ENCODE measurements at regions not wholly inside any gene's neighbourhood (a gene's known extent, or its start where the extent isn't known, plus 50 kb on each side); places are given as distances from the start of the nearest gene placed in this dataset.

GRCh38 chr7:156518466-156518865 is 122.1 kb upstream of the RNF32 start:
- no peaks in the 10 kb centered on the region for H3F3A ChIP-seq (replicated peaks; ENCODE audit: low read depth)
- H3K79me2 ChIP-seq (replicated peaks; ENCODE audit: insufficient read depth): no peaks in the 10 kb centered on the region
- no peak overlapping the region for H2AFZ ChIP-seq
- Mint-ChIP-seq H3K27me3 (ENCODE audit: insufficient read depth, low read depth, poor library complexity) (peaks cover 11% of the 10 kb centered on the region), H3K27ac (no peak overlapping the region), H3K9me3 (no peaks in the 10 kb centered on the region), H3K36me3 (ENCODE audit: low read depth) (no peaks in the 10 kb centered on the region), H3K4me3 (no peak overlapping the region), H3K4me1 (peaks cover 3% of the 10 kb centered on the region; the same call in 1 of the 3 replicates)
- no peak overlapping the region for H3K4me3 ChIP-seq
- no peaks in the 10 kb centered on the region for H3K36me3 ChIP-seq (ENCODE audit: insufficient read depth)
- H3K27ac ChIP-seq (ENCODE audit: low read depth): no peak overlapping the region
- H4K20me1 ChIP-seq (replicated peaks; ENCODE audit: insufficient read depth): no peaks in the 10 kb centered on the region
- DNase-seq (ENCODE audit: low spot score) (no peak), ATAC-seq (no peak)
- TF ChIP-seq ZNF114 (CRISPR knock-in tag; IDR thresholded peaks at IDR 0.05) (no peak), POLR2AphosphoS5 (IDR thresholded peaks at IDR 0.05; ENCODE audit: low read depth) (no peak), JUNB (IDR thresholded peaks at IDR 0.05; ENCODE audit: unreplicated experiment) (no peak), NANOG (IDR thresholded peaks at IDR 0.05; ENCODE audit: borderline replicate concordance) (no peak), ZNF462 (CRISPR knock-in tag; IDR thresholded peaks at IDR 0.05) (no peak), ZNF331 (CRISPR knock-in tag; IDR thresholded peaks at IDR 0.05; ENCODE audit: low read depth) (no peak), EZH2 (IDR thresholded peaks at IDR 0.05; ENCODE audit: low read depth, unreplicated experiment) (no peak), STAT1 (IDR thresholded peaks at IDR 0.05; ENCODE audit: unreplicated experiment) (no peak), CTCF (conservative IDR thresholded peaks at IDR 0.05; ENCODE audit: low read depth in 2 of 2) (no peak), ETS1 (IDR thresholded peaks at IDR 0.05) (no peak), EZH2phosphoT487 (IDR thresholded peaks at IDR 0.05; ENCODE audit: unreplicated experiment) (no peak), REST (IDR thresholded peaks at IDR 0.05; ENCODE audit: unreplicated experiment) (no peak), CREB1 (CRISPR knock-in tag; IDR thresholded peaks at IDR 0.05; ENCODE audit: low read depth) (no peak)
- H3K4me2 ChIP-seq: no peak overlapping the region
- no peaks in the 10 kb centered on the region for H3K27me3 ChIP-seq (ENCODE audit: insufficient read depth)
- H3K4me1 ChIP-seq (ENCODE audit: insufficient read depth): no peaks in the 10 kb centered on the region
- no peaks in the 10 kb centered on the region for H3K9me2 ChIP-seq (ENCODE audit: insufficient read depth)

Measured in GM23338 (cell line).